ENCODE measurements at regions not wholly inside any gene's neighbourhood (a gene's known extent, or its start where the extent isn't known, plus 50 kb on each side); places are given as distances from the start of the nearest gene placed in this dataset.

DNA sequence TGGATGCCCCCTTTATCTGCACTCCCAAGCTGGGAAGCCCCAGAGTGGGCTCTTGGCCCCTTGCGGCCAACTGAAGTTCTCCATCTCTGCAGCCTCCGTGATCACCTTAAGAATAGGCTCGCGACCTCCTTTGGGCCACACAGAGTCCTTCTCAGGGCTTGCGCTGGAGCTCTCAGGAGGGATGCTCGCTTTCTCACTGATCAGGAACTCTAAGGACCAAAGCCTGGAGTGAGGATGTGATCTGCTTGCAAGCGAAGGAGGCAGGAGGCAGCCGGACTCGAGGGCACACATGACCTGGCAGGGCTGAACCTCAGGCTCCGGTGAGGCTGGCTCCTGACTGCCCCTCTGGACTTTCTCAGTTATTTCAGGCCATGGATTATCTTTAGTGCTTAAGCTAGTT, 192.1 kb upstream of the MKI67 start:
- Histone ChIP-seq H3K9me2 (replicated peaks; ENCODE audit: insufficient read depth, low read length) (no peaks in the 10 kb centered on the region), H3K9me3 (ENCODE audit: low read length) (no peaks in the 10 kb centered on the region)

DNA sequence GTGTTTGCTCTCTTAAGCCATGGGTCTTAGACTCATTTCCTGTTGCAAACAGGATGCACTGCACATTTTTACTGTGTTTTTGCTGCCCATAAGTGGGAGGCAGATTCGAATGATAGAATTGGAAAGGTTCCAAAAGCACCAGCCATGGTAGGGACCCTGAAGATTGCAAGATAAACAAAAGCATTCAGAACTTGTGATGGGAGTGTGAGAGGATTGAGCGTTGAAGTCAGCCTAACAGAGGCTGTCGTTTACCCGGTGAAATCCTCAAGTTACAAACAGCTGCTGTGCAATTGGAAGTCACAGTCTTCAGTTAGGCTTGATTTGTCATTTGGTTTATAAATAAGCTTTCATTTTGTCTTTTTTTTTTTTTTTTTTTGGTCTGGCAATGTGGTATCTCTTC, 192.7 kb upstream of the MKI67 start:
- no peak overlapping the region for H2AFZ ChIP-seq (ENCODE audit: low read length)
- no peaks in the 10 kb centered on the region for H3K27me3 ChIP-seq (ENCODE audit: low read length)
- no peak for DNase-seq

More for the DNA sequence above, 192.1 kb upstream of the MKI67 start:
- H2AFZ ChIP-seq (ENCODE audit: low read length): no peak overlapping the region
- no peak overlapping the region for H3K4me3 ChIP-seq (ENCODE audit: low read length)
- no peaks in the 10 kb centered on the region for H3K79me2 ChIP-seq (ENCODE audit: low read length)
- no peak for DNase-seq
- H3K27me3 ChIP-seq (ENCODE audit: low read length): no peaks in the 10 kb centered on the region
- no peaks in the 10 kb centered on the region for H4K20me1 ChIP-seq (ENCODE audit: insufficient read depth, low read depth, low read length)
- no peak overlapping the region for H3K27ac ChIP-seq (ENCODE audit: low read length)
- no peaks in the 10 kb centered on the region for H3K36me3 ChIP-seq (ENCODE audit: insufficient read depth, low read length)
- H3K4me1 ChIP-seq (ENCODE audit: low read length): no peaks in the 10 kb centered on the region
- no peak overlapping the region for H3K4me2 ChIP-seq (ENCODE audit: low read depth, low read length, poor library complexity, severe bottlenecking)
- no peak overlapping the region for H3K9ac ChIP-seq (ENCODE audit: low read length)

GRCh38 chr10:128322106-128322505, 195.9 kb upstream of the MKI67 start:
- Histone ChIP-seq H3K4me1 (ENCODE audit: low read length) (no peaks in the 10 kb centered on the region), H3K27me3 (ENCODE audit: low read length) (no peaks in the 10 kb centered on the region), H3K9me2 (replicated peaks; ENCODE audit: insufficient read depth, low read length) (no peaks in the 10 kb centered on the region), H3K36me3 (ENCODE audit: insufficient read depth, low read length) (no peaks in the 10 kb centered on the region), H3K27ac (ENCODE audit: low read length) (no peak overlapping the region), H3K9ac (ENCODE audit: low read length) (no peak overlapping the region), H3K79me2 (ENCODE audit: low read length) (no peaks in the 10 kb centered on the region), H4K20me1 (ENCODE audit: insufficient read depth, low read depth, low read length) (no peaks in the 10 kb centered on the region), H2AFZ (ENCODE audit: low read length) (no peak overlapping the region), H3K4me2 (ENCODE audit: low read depth, low read length, poor library complexity, severe bottlenecking) (no peak overlapping the region), H3K4me3 (ENCODE audit: low read length) (no peak overlapping the region), H3K9me3 (ENCODE audit: low read length) (no peaks in the 10 kb centered on the region)
- no peak for DNase-seq

More for the DNA sequence above, 192.7 kb upstream of the MKI67 start:
- Histone ChIP-seq H3K9ac (ENCODE audit: low read length) (no peak overlapping the region), H3K9me2 (replicated peaks; ENCODE audit: insufficient read depth, low read length) (no peaks in the 10 kb centered on the region), H3K27ac (ENCODE audit: low read length) (no peak overlapping the region), H3K79me2 (ENCODE audit: low read length) (no peaks in the 10 kb centered on the region), H3K4me1 (ENCODE audit: low read length) (no peaks in the 10 kb centered on the region), H3K36me3 (ENCODE audit: insufficient read depth, low read length) (no peaks in the 10 kb centered on the region), H3K4me3 (ENCODE audit: low read length) (no peak overlapping the region), H3K4me2 (ENCODE audit: low read depth, low read length, poor library complexity, severe bottlenecking) (no peak overlapping the region), H4K20me1 (ENCODE audit: insufficient read depth, low read depth, low read length) (no peaks in the 10 kb centered on the region), H3K9me3 (ENCODE audit: low read length) (no peaks in the 10 kb centered on the region)

DNA sequence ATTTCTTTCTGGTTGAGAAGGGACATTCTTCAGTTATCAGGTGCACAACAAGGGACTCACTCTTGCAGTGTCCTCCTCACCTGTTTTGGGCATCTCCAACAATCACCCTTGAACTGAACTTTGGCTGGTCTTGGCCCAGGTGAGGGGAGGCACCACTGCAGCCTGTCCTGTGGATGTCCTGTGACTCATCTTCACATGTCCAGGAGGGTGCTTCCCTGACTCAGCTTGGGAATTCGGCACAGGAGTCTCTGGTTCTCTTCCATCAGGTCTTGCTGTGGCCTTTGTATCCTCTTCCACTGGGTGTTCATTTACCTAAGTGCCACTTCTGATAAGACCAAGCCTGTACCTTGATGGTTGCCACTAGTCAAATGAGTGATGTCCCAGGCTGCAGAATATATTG, 196.7 kb upstream of the MKI67 start:
- Histone ChIP-seq H3K4me1 (ENCODE audit: low read length) (no peaks in the 10 kb centered on the region), H3K4me2 (ENCODE audit: low read depth, low read length, poor library complexity, severe bottlenecking) (no peak overlapping the region), H3K9me3 (ENCODE audit: low read length) (no peaks in the 10 kb centered on the region)

DNA sequence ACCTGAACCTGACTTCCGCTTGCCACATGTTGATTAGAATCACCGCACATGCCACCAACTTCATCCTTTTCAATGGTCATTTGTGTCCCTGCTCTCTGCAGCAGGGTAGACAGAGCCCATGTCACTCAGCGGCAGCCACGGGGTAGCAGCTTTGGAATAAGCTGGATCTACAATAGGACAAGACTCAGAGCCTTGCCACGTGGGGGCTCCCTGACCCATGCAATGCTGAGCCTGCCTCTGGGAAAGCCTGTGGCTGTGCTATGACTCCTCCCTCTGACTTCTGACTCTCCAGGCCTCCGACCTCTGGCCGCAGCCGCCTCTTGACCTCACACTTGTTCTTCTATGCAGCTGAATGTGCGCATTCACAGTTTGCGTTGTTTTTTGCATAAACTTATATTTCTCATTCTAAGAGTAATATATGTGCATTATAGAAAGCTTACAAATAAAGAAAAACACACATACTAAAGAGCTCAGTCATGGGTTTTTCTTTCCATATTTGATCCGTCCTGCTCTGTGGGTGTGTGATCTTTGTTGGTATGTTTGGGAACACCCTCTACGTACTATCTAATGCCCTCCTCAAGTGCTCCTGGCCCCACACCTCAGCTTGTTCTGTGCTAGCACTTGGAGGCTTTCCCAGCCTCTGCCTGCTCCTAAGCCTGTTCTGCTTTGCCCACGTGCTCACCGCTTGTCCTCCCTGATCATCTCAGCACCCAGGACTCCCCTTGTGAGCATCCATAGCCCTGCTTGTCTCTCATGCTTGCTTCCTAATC, 198.0 kb upstream of the MKI67 start:
- Histone ChIP-seq H3K4me2 (ENCODE audit: low read depth, low read length, poor library complexity, severe bottlenecking) (no peak overlapping the region), H3K27ac (ENCODE audit: low read length) (no peak overlapping the region), H3K9me2 (replicated peaks; ENCODE audit: insufficient read depth, low read length) (no peaks in the 10 kb centered on the region), H4K20me1 (ENCODE audit: insufficient read depth, low read depth, low read length) (no peaks in the 10 kb centered on the region), H3K9ac (ENCODE audit: low read length) (no peak overlapping the region), H3K4me1 (ENCODE audit: low read length) (no peaks in the 10 kb centered on the region), H3K27me3 (ENCODE audit: low read length) (no peaks in the 10 kb centered on the region), H2AFZ (ENCODE audit: low read length) (no peak overlapping the region), H3K4me3 (ENCODE audit: low read length) (no peak overlapping the region), H3K9me3 (ENCODE audit: low read length) (no peaks in the 10 kb centered on the region), H3K79me2 (ENCODE audit: low read length) (no peaks in the 10 kb centered on the region), H3K36me3 (ENCODE audit: insufficient read depth, low read length) (no peaks in the 10 kb centered on the region)
- peak; percentile 52 for DNase-seq

More for the DNA sequence above, 196.7 kb upstream of the MKI67 start:
- Histone ChIP-seq H3K9ac (ENCODE audit: low read length) (no peak overlapping the region), H3K4me3 (ENCODE audit: low read length) (no peak overlapping the region), H2AFZ (ENCODE audit: low read length) (no peak overlapping the region), H3K27ac (ENCODE audit: low read length) (no peak overlapping the region), H4K20me1 (ENCODE audit: insufficient read depth, low read depth, low read length) (no peaks in the 10 kb centered on the region), H3K9me2 (replicated peaks; ENCODE audit: insufficient read depth, low read length) (no peaks in the 10 kb centered on the region), H3K27me3 (ENCODE audit: low read length) (no peaks in the 10 kb centered on the region), H3K36me3 (ENCODE audit: insufficient read depth, low read length) (no peaks in the 10 kb centered on the region), H3K79me2 (ENCODE audit: low read length) (no peaks in the 10 kb centered on the region)
- DNase-seq: no peak

- H3K27ac ChIP-seq (ENCODE audit: low read length): no peak overlapping the region
- H2AFZ ChIP-seq (ENCODE audit: low read length): no peak overlapping the region
- no peaks in the 10 kb centered on the region for H3K4me1 ChIP-seq (ENCODE audit: low read length)
- H3K27me3 ChIP-seq (ENCODE audit: low read length): no peaks in the 10 kb centered on the region
- H3K9me3 ChIP-seq (ENCODE audit: low read length): no peaks in the 10 kb centered on the region
- H4K20me1 ChIP-seq (ENCODE audit: insufficient read depth, low read depth, low read length): no peaks in the 10 kb centered on the region
- H3K4me2 ChIP-seq (ENCODE audit: low read depth, low read length, poor library complexity, severe bottlenecking): no peak overlapping the region
- H3K9me2 ChIP-seq (replicated peaks; ENCODE audit: insufficient read depth, low read length): no peaks in the 10 kb centered on the region
- no peak overlapping the region for H3K4me3 ChIP-seq (ENCODE audit: low read length)
- no peak overlapping the region for H3K9ac ChIP-seq (ENCODE audit: low read length)
- no peaks in the 10 kb centered on the region for H3K36me3 ChIP-seq (ENCODE audit: insufficient read depth, low read length)
- no peak for DNase-seq
- no peaks in the 10 kb centered on the region for H3K79me2 ChIP-seq (ENCODE audit: low read length)
Measured at GRCh38 chr10:128325788-128326187, 199.6 kb upstream of the MKI67 start.

DNA sequence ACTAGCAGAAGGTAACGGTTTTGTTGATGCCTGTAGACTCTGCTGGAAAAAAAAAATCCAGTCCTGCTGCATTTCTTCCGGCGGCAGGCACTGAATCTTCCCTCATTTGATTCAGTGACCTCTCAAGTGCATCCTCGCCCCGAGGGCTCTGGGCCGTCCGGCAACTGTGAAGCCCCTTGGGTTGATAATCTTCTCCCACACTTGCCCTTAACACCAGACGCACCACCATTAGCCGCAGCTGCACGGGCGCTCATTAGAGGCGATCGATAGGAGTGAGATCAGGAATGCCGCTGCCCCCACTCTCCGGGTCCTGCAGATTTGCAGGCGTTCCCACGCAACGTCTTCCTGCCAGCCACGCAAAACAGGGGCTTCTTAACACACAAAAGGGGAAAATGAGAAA, 200.0 kb upstream of the MKI67 start:
- Histone ChIP-seq H3K4me2 (ENCODE audit: low read depth, low read length, poor library complexity, severe bottlenecking) (no peak overlapping the region), H3K9me3 (ENCODE audit: low read length) (no peaks in the 10 kb centered on the region), H3K4me1 (ENCODE audit: low read length) (no peaks in the 10 kb centered on the region), H3K9me2 (replicated peaks; ENCODE audit: insufficient read depth, low read length) (no peaks in the 10 kb centered on the region), H3K27ac (ENCODE audit: low read length) (no peak overlapping the region), H3K9ac (ENCODE audit: low read length) (no peak overlapping the region), H4K20me1 (ENCODE audit: insufficient read depth, low read depth, low read length) (no peaks in the 10 kb centered on the region), H3K79me2 (ENCODE audit: low read length) (no peaks in the 10 kb centered on the region), H3K27me3 (ENCODE audit: low read length) (no peaks in the 10 kb centered on the region), H2AFZ (ENCODE audit: low read length) (no peak overlapping the region), H3K4me3 (ENCODE audit: low read length) (no peak overlapping the region), H3K36me3 (ENCODE audit: insufficient read depth, low read length) (no peaks in the 10 kb centered on the region)
- no peak for DNase-seq

GRCh38 chr10:128326851-128327250, 200.6 kb upstream of the MKI67 start:
- Histone ChIP-seq H3K9me2 (replicated peaks; ENCODE audit: insufficient read depth, low read length) (no peaks in the 10 kb centered on the region), H4K20me1 (ENCODE audit: insufficient read depth, low read depth, low read length) (no peaks in the 10 kb centered on the region), H3K4me1 (ENCODE audit: low read length) (no peaks in the 10 kb centered on the region), H3K27me3 (ENCODE audit: low read length) (no peaks in the 10 kb centered on the region), H3K9ac (ENCODE audit: low read length) (no peak overlapping the region), H3K9me3 (ENCODE audit: low read length) (no peaks in the 10 kb centered on the region), H3K4me3 (ENCODE audit: low read length) (no peak overlapping the region), H3K36me3 (ENCODE audit: insufficient read depth, low read length) (no peaks in the 10 kb centered on the region), H3K27ac (ENCODE audit: low read length) (no peak overlapping the region), H3K4me2 (ENCODE audit: low read depth, low read length, poor library complexity, severe bottlenecking) (no peak overlapping the region), H2AFZ (ENCODE audit: low read length) (no peak overlapping the region), H3K79me2 (ENCODE audit: low read length) (no peaks in the 10 kb centered on the region)
- DNase-seq: no peak
